B cell (primary cell): ENCODE measurements at regions not wholly inside any gene's neighbourhood (a gene's known extent, or its start where the extent isn't known, plus 50 kb on each side); places are given as distances from the start of the nearest gene placed in this dataset.

Experiments used
- CTCF ChIP-seq: fragments of 200-600 bp; IDR thresholded peaks from one replicate; pipeline ENCODE4 v1.8.0; 2022; ENCODE audit warnings: antibody characterized with exemption, mild to moderate bottlenecking
- EZH2 ChIP-seq: IDR thresholded peaks from 2 replicates; pipeline ENCODE4 v1.6.1; 2012; ENCODE audit warnings: borderline replicate concordance, low read depth, mild to moderate bottlenecking, moderate library complexity, low read length; ENCODE audit not compliant: insufficient read depth, poor library complexity, severe bottlenecking

- no peak for TF ChIP-seq CTCF
- TF ChIP-seq EZH2 = no peak
Measured at GRCh38 chr4:45502471-45502870, 621.4 kb downstream of the GABRG1 start.
